ENCODE measurements at regions not wholly inside any gene's neighbourhood (a gene's known extent, or its start where the extent isn't known, plus 50 kb on each side); places are given as distances from the start of the nearest gene placed in this dataset.

- TF ChIP-seq CTCF (IDR thresholded peaks at IDR 0.05; ENCODE audit: low read length) (no peak), EZH2 (optimal IDR thresholded peaks at IDR 0.05; ENCODE audit: low read depth, low read length) (no peak), EZH2phosphoT487 (IDR thresholded peaks at IDR 0.05; ENCODE audit: low read length) (no peak)
These were observed 153.9 kb upstream of the LRRC4C start for GRCh38 chr11:41613326-41613725.

Measured in MM.1S (cell line).